ENCODE measurements at regions not wholly inside any gene's neighbourhood (a gene's known extent, or its start where the extent isn't known, plus 50 kb on each side); places are given as distances from the start of the nearest gene placed in this dataset.

GRCh38 chr2:42867093-42868065 is 75.0 kb upstream of the HAAO start:
- intact Hi-C loops (cut with micrococcal nuclease; ENCODE audit: unreplicated experiment), result no loop called here
- Histone ChIP-seq H3K9me2 (ENCODE audit: insufficient read depth, low read length) (no peaks in the 10 kb centered on the region), H3K27ac (ENCODE audit: low read depth, low read length, poor library complexity, severe bottlenecking) (no peak overlapping the region), H4K20me1 (ENCODE audit: insufficient read depth, low read length) (no peaks in the 10 kb centered on the region), H3K4me1 (ENCODE audit: insufficient read depth, low read length, poor library complexity, severe bottlenecking) (no peaks in the 10 kb centered on the region), H3K36me3 (ENCODE audit: insufficient read depth, low read length) (no peaks in the 10 kb centered on the region), H3K9me3 (ENCODE audit: low read length) (peaks cover 12% of the 10 kb centered on the region), H3K4me2 (ENCODE audit: low read length) (no peak overlapping the region), H2AFZ (ENCODE audit: low read length) (no peak overlapping the region), H3K79me2 (ENCODE audit: insufficient read depth, low read depth, low read length) (no peaks in the 10 kb centered on the region), H3K4me3 (ENCODE audit: low read depth, low read length, poor library complexity, severe bottlenecking) (no peak overlapping the region)
- no TSS peak for BruUV-seq (replicated peaks)
- CTCF ChIA-PET (ENCODE audit: unreplicated experiment), result no interaction called here
- TF ChIP-seq EZH2phosphoT487 (IDR thresholded peaks at IDR 0.05; ENCODE audit: borderline replicate concordance, low read depth, low read length) (no peak), CTCF (conservative IDR thresholded peaks at IDR 0.05; ENCODE audit: low read length) (no peak)
- DNase-seq (ENCODE audit: low spot score), result no peak
- POLR2A ChIA-PET, result no interaction called here

GRCh38 chr2:42865884-42866881 is 73.8 kb upstream of the HAAO start:
- no peak overlapping the region for H3K4me2 ChIP-seq (ENCODE audit: low read length)
- DNase-seq (ENCODE audit: low spot score), result no peak
- H3K79me2 ChIP-seq (ENCODE audit: insufficient read depth, low read depth, low read length), result no peaks in the 10 kb centered on the region
- no peak overlapping the region for H3K27ac ChIP-seq (ENCODE audit: low read depth, low read length, poor library complexity, severe bottlenecking)
- intact Hi-C loops (cut with micrococcal nuclease; ENCODE audit: unreplicated experiment), result no loop called here
- ChIA-PET POLR2A (interaction anchor here (0.6 to 0.7 kb wide), 3 partner anchors 247 to 685 kb away, joined by 3 to 7 read pairs (median 3); no protein-coding TSS in a partner anchor), CTCF (ENCODE audit: unreplicated experiment) (no interaction called here)
- H3K36me3 ChIP-seq (ENCODE audit: insufficient read depth, low read length), result no peaks in the 10 kb centered on the region
- no peaks in the 10 kb centered on the region for H3K4me1 ChIP-seq (ENCODE audit: insufficient read depth, low read length, poor library complexity, severe bottlenecking)
- BruUV-seq (replicated peaks), result no TSS peak
- no peak overlapping the region for H2AFZ ChIP-seq (ENCODE audit: low read length)
- no peaks in the 10 kb centered on the region for H3K9me2 ChIP-seq (ENCODE audit: insufficient read depth, low read length)
- no peak for TF ChIP-seq CTCF (conservative IDR thresholded peaks at IDR 0.05; ENCODE audit: low read length)
- TF ChIP-seq EZH2phosphoT487 (IDR thresholded peaks at IDR 0.05; ENCODE audit: borderline replicate concordance, low read depth, low read length), result no peak
- no peaks in the 10 kb centered on the region for H4K20me1 ChIP-seq (ENCODE audit: insufficient read depth, low read length)
- H3K9me3 ChIP-seq (ENCODE audit: low read length), result peaks cover 12% of the 10 kb centered on the region
- H3K4me3 ChIP-seq (ENCODE audit: low read depth, low read length, poor library complexity, severe bottlenecking), result no peak overlapping the region

All from OCI-LY7 (cell line).